ENCODE measurements at regions not wholly inside any gene's neighbourhood (a gene's known extent, or its start where the extent isn't known, plus 50 kb on each side); places are given as distances from the start of the nearest gene placed in this dataset.

GRCh38 chr4:12270546-12270945 lies 841.9 kb upstream of the HS3ST1 start:
- DNase-seq: no peak

DNA sequence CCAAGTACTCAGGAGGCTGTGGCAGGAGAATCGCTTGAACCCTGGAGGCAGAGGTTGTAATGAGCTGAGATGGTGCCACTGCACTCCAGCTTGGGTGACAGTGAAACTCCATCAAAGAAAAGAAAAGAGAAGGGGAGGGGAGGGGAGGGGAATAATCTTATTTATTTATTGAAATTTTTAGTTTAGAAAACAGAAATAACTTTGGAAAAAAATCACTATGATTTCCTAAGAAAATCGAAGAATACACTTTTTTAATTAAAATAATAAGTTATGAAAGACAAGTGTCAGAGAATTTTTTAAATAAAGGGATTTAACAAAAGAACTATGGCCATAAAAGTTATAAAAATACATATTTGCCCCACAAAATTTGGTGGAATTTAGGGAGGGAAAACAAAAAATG lies 836.9 kb upstream of the HS3ST1 start:
- no peak for DNase-seq

DNA sequence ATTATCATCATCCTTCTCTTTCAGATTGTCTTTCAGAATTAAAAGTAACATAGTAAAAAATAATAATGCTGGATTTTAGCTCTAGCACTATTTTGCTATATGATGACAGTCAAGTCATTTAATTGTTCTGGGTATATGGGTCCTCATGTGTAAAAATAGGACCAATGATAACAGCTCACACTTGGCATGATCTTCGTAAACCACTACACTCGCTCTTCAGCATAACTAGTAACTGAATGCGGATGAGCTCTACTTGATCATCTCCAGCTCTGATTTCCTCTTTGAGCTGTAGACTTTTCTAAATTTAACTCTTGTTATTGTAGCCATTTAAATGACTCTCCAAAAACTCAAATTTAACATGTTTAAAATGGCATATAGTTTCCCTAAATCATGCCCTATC lies 831.8 kb upstream of the HS3ST1 start:
- DNase-seq: no peak

DNA sequence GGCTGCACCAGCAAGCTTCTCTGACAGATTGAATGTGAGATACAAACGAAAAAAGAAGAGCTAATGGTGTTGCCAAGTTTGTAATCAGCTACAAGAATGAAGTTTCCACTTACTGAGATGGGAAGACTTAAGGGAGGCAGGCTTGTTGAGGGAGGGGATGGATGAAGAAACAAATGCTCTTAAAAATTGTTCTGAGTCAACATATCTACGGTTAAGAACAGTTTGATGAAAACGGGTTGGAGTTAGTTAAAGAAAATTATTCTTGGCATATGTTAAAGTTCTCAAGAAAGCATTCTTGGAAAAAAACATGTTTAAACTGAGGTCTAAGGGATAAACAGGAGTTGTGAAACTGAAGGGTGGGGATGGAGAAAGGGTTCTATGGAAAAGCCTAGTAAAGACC lies 816.3 kb upstream of the HS3ST1 start:
- DNase-seq: no peak

- no peak for DNase-seq
These were observed 813.7 kb upstream of the HS3ST1 start for GRCh38 chr4:12242354-12242753.

DNA sequence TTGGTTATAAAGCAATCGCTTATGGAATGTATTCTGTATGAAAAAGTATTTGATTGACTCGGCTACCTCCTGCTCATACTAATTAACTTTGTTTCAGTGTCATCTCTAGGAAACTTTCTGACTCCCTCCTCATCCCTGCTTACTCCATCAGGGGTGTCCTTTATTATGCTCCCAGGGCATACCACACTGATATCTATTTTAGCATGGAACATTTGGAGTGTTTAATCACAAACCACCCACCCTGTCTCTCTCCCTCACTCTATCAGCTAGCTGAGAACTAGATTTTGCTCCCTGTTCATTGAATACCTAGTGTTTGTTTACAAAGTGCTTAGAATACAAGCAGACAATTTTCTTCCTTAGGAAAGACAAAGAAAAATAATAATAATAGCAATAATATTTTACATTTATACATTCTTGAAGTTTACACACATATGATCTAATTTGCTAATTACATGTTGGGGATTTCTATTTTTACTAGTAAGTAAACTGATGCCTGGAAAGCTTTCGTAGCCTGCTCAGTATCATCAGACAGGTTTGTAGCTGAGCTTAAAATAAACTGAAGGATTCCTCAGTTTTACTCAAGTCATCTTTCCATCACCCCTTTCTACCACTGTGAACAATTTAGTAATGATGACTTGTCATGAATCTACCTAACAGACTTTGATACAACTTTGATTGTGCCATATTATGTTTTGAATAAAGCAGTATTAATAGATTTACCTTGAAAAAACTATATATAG lies 811.4 kb upstream of the HS3ST1 start:
- DNase-seq: no peak

DNA sequence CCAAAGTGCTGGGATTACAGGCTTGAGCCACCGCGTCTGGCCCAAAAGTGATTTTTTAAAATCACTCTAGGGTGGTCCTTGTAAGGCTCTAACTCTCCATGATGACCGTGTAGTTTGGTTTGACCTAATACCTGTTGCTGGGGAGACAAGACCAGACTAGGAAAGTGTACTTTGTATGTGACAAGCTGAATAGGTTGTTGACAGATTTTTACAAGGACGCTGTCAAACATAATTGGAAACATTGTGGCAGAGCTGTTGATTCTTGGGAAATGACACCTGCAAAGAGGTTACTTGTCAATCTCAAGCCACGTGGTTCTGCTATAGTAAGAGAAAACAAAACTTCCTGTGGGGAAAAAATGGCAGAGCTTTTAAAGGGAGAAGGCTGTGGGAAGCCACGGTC lies 802.4 kb upstream of the HS3ST1 start:
- DNase-seq: no peak

DNA sequence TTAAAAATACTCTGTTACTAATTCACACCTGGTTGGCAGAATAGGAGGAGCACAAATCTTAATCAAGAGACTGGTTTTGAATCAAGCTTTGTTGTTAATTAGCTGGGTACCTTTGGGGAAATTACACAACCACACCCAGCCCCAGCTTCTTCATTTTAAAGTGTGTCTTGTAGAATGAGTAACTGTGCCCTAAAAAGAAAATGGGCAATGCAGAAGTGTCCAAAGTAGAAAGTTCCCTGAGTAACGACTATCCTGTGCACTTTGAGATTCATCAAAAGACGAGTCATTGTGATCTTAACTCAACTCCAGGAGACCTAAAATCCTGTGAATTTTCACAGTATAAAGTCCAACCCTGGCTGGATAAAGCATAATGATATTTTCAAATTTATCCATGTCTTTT lies 792.3 kb upstream of the HS3ST1 start:
- no peak for DNase-seq

GRCh38 chr4:12211636-12212035 lies 782.9 kb upstream of the HS3ST1 start:
- no peak for DNase-seq

DNA sequence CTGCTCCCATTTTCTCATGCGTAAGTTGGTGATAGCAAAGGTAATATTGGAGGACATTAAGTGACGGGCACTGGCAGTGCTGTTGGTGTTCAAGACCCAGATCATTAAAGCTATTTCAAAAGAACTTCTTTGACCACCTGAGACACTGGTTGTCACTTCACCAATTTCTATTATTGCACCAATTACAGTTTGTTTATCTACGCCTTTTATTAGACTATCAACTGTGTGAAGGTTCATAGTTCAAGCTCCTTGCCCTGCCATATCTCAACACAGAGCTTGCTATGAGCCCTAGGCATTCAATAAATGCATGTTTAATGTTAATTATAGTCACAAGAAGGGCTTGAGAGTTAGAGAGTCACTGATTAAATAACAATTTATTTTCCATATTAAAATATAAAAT lies 778.7 kb upstream of the HS3ST1 start:
- no peak for DNase-seq

- DNase-seq: no peak
These were observed 777.4 kb upstream of the HS3ST1 start for GRCh38 chr4:12206091-12206490.

GRCh38 chr4:12203945-12204344 lies 775.3 kb upstream of the HS3ST1 start:
- no peak for DNase-seq

DNA sequence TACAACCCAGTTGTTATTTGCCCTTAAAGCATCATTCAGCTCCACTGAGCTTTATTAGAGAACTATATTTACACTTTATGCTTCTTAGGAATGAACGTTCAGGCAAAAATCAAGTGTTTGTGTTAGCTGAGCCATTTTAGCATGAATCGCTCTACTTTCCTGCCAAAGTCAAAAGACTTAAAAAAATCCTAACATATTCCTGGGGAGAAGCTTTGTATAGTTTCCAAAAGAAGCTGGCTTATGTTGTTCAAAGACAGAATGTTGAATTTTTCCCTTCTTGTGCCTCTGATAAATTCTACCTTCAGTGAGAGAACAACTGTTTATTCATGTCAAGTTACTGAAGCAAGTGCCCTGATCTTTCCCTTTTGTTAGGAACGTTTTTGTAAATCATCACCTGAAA lies 771.5 kb upstream of the HS3ST1 start:
- no peak for DNase-seq

GRCh38 chr4:12186526-12186925 lies 757.8 kb upstream of the HS3ST1 start:
- DNase-seq: no peak

GRCh38 chr4:12178614-12179610 lies 750.2 kb upstream of the HS3ST1 start:
- DNase-seq: no peak

GRCh38 chr4:12177416-12177815 lies 748.7 kb upstream of the HS3ST1 start:
- DNase-seq: no peak

DNA sequence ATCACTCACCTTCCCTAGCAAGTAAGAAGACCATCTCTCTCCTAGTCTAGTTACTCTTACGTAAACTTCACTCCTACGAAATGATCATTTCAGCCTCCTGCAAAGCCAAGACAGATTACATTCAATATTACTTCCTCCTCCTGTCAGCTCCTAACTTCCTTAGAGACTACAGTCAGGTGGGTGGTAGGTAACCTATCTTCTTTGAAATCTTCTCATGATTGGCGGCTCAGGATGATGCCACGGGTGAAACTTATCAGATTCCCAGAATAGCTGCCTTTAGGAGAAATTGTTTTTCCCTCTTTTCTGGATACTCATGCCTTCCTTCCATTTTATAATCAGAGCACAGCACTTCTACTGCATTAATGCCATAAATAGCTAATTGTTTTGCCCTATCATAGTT lies 744.8 kb upstream of the HS3ST1 start:
- no peak for DNase-seq

DNA sequence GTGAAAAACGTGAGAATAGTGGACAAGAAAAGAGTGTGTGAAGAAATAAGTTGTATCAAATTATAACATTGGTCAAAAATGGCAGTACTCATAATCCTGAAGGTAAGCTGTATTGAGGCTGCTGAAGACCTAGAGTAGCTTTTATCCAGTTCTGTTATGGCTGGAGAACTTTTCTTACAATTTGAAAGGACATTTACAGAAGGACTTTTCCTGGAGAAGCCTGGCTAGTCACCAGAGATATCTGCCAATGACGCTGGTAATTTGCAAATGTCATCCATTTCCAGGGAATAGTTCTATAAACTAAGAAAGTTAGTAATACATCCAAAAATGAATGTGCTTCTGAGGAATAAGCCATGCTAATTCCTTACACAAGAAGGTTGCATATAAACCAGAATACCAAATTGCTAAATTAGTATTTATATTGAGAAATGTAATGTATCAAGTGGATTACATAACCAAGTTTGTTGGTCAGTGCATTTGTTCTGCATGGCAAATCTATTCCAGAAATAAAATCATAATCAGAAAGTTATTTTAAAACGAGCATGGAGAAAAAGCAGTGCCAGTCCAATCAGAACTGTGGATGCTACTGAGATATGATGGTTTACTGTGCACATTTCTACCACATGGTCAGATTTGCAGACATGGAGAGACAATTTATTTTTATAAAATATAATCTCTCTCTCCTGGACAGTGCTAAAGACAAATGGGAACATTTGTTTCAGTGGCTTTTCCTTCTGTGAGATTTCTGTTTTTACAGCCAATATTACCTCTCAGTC lies 743.7 kb upstream of the HS3ST1 start:
- no peak for DNase-seq

DNA sequence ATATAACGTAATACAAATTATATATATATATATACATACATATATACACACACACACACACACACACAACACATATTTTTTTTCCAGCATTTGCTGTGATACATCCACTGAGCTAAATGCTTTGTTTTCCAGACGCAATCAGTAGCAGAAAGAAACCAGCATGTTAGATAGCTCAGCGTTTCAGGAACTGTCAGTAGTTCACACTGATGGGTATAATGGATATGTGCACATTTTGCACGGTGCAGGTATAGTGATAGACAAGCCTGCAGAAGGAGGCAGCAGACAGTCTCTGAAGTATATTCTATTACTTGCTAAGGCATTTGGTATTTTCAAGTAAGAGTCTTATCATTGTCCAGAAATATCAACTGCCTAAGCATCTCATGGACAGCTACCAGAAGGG lies 741.6 kb upstream of the HS3ST1 start:
- DNase-seq: no peak

- DNase-seq: no peak
These were observed 736.9 kb upstream of the HS3ST1 start for GRCh38 chr4:12165616-12166015.

DNA sequence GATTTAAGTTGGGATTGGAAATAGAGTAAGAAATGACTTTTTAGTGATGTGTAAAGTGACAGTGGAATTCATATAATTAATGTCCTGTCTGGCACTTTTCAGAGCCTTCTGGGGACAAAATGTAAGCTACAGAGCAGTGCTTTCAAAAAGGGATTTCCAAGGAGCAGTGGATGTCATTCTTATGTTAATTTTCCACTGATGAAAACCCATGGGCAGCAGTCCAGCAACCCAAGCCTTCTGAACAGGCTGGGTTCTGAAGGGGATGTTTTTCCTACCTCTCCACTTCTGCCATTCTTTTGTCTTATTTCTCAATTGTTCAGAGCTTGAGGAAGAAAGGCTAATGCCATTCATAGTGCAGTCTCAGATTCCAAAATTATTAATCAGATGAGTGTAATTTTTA lies 717.6 kb upstream of the HS3ST1 start:
- DNase-seq: no peak

- no peak for DNase-seq
These were observed 717.1 kb upstream of the HS3ST1 start for GRCh38 chr4:12145768-12146167.

DNA sequence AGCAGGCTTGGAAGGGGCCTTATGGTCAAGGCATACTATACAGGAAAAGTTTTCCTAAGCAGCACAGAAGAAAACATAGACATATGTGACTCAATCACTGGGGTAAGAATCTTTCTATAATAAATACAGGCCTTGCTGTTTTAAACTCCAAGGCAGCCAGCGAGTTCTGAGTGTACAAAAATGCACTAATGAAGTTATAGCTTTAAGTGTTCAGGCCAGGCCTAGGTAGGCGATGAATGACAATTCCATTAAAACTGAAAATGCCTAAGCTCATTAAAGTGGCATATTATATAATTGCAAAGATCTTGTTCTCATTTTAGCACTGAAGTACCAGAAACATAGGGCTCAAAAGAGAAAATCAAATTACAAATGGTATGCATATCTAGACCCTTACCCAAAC lies 716.4 kb upstream of the HS3ST1 start:
- DNase-seq: no peak

Data from CD4-positive, alpha-beta T cell treated with Interferon gamma for 1 hour (primary cell).